Neural cell (in vitro differentiated cells): ENCODE measurements at regions not wholly inside any gene's neighbourhood (a gene's known extent, or its start where the extent isn't known, plus 50 kb on each side); places are given as distances from the start of the nearest gene placed in this dataset.

Source experiments
- H2AFZ ChIP-seq: fragments of 200-600, 300-800 bp; sonication (generic), shearing (Covaris generic); 2 replicates; pipeline ENCODE4 v1.6.0; 2014; ENCODE audit warnings: low read depth, mild to moderate bottlenecking, antibody characterized with exemption, low read length, moderate library complexity
- H3F3A ChIP-seq: fragments of 200-600 bp; shearing (Covaris generic); 2 replicates; pipeline ENCODE4 v1.6.1; 2016; ENCODE audit warnings: mild to moderate bottlenecking, moderate library complexity, mixed read lengths, antibody characterized with exemption, low read length; ENCODE audit not compliant: insufficient read depth, poor library complexity, severe bottlenecking
- H3K27ac ChIP-seq: fragments of 200-600, 300-800 bp; sonication (generic), shearing (Covaris generic); 2 replicates; pipeline ENCODE4 v1.5.1; 2014; ENCODE audit warnings: mild to moderate bottlenecking, low read length, moderate library complexity
- H3K27me3 ChIP-seq: fragments of 300-800, 200-600 bp; sonication (generic), shearing (Covaris generic); 2 replicates; pipeline ENCODE4 v1.6.0; 2014; ENCODE audit warnings: mild to moderate bottlenecking, low read depth, low read length, moderate library complexity; ENCODE audit not compliant: insufficient read depth
- H3K36me3 ChIP-seq: fragments of 300-800, 200-600 bp; sonication (generic), shearing (Covaris generic); 2 replicates; pipeline ENCODE4 v1.5.1; 2014; ENCODE audit warnings: mild to moderate bottlenecking, antibody characterized with exemption, low read length, moderate library complexity; ENCODE audit not compliant: insufficient read depth
- H3K4me2 ChIP-seq: fragments of 300-800, 200-600 bp; sonication (generic), shearing (Covaris generic); 2 replicates; pipeline ENCODE4 v1.6.0; 2014; ENCODE audit warnings: mild to moderate bottlenecking, low read length
- H3K4me3 ChIP-seq: fragments of 300-800, 200-600 bp; sonication (generic), shearing (Covaris generic); 2 replicates; pipeline ENCODE4 v1.5.1; 2014; ENCODE audit warnings: mild to moderate bottlenecking, low read length, moderate library complexity
- H3K79me2 ChIP-seq: fragments of 200-600 bp; shearing (Covaris generic); replicated peaks from 2 replicates; pipeline ENCODE4 v1.6.0; 2014; ENCODE audit warnings: mild to moderate bottlenecking, low read length, moderate library complexity; ENCODE audit not compliant: insufficient read depth
- H3K9ac ChIP-seq: fragments of 300-800, 200-600 bp; sonication (generic), shearing (Covaris generic); 2 replicates; pipeline ENCODE4 v1.6.1; 2016; ENCODE audit warnings: mild to moderate bottlenecking, low read length, mixed read lengths
- H3K9me2 ChIP-seq: fragments of 200-600 bp; shearing (Covaris generic); 2 replicates; pipeline ENCODE4 v1.6.1; 2016; ENCODE audit warnings: mild to moderate bottlenecking, low read length, mixed read lengths; ENCODE audit not compliant: insufficient read depth
- H3K9me3 ChIP-seq: fragments of 200-600, 300-800 bp; sonication (generic), shearing (Covaris generic); 2 replicates; pipeline ENCODE4 v1.6.1; 2016; ENCODE audit warnings: mild to moderate bottlenecking, mixed run types, low read length, moderate library complexity, mixed read lengths
- H4K20me1 ChIP-seq: fragments of 200-600 bp; shearing (Covaris generic); 2 replicates; pipeline ENCODE4 v1.6.1; 2016; ENCODE audit warnings: mild to moderate bottlenecking, mixed run types; ENCODE audit not compliant: insufficient read depth
- EP300 ChIP-seq: fragments of 450-650 bp; conservative IDR thresholded peaks from 2 replicates; pipeline ENCODE4 v1.6.1; 2014; ENCODE audit warnings: antibody characterized with exemption, mild to moderate bottlenecking, moderate library complexity; ENCODE audit not compliant: poor library complexity, severe bottlenecking
- EZH2 ChIP-seq: fragments of 200-600, 300-800 bp; shearing (Covaris generic), sonication (generic); IDR thresholded peaks from 2 replicates; pipeline ENCODE4 v1.6.1; 2014; ENCODE audit warnings: antibody characterized with exemption, low read length, borderline replicate concordance, mild to moderate bottlenecking; ENCODE audit not compliant: insufficient read depth, poor library complexity, severe bottlenecking
- MXI1 ChIP-seq: fragments of 450-650 bp; conservative IDR thresholded peaks from 2 replicates; pipeline ENCODE4 v1.6.1; 2014; ENCODE audit warnings: antibody characterized with exemption, mild to moderate bottlenecking; ENCODE audit not compliant: poor library complexity, severe bottlenecking
- POLR2AphosphoS5 ChIP-seq: IDR thresholded peaks from 2 replicates; pipeline ENCODE4 v1.6.1; 2012
- RAD21 ChIP-seq: fragments of 450-650 bp; conservative IDR thresholded peaks from 2 replicates; pipeline ENCODE4 v1.6.1; 2014; ENCODE audit warnings: antibody characterized with exemption, mild to moderate bottlenecking, moderate library complexity
- SMC3 ChIP-seq: fragments of 450-650 bp; conservative IDR thresholded peaks from 2 replicates; pipeline ENCODE4 v1.6.1; 2014; ENCODE audit warnings: antibody characterized with exemption, mild to moderate bottlenecking, moderate library complexity; ENCODE audit not compliant: poor library complexity
- TAF1 ChIP-seq: IDR thresholded peaks from 2 replicates; pipeline ENCODE4 v1.6.1; 2012; ENCODE audit warnings: low read depth
- TF ChIP-seq, protein P1 (sequence below): fragments of 450-650 bp; IDR thresholded peaks from 2 replicates; pipeline ENCODE4 v1.5.1; 2014; ENCODE audit warnings: antibody characterized with exemption, mild to moderate bottlenecking, moderate library complexity; ENCODE audit not compliant: poor library complexity, severe bottlenecking
- TF ChIP-seq, protein P2 (sequence below): IDR thresholded peaks from 2 replicates; pipeline ENCODE4 v1.6.1; 2012; ENCODE audit warnings: borderline replicate concordance

DNA sequence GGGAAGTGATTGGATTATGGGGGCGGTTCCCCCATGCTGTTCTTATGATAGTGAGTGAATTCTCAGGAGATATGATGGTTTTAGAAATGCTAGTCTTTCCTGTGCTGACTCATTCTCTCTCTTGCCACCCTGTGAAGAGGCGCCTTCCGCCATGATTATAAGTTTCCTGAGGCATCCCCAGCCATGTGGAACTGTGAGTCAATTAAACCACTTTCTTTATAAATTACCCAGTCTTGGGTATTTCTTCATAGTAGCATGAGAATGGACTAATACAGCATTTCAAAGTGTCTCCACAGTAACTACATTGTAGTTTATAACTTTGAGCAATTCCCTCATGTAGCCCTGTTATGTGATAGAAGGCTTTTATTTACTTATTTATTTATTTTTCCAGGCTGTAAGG is 128.8 kb upstream of the CHRNA7 start:
- Histone ChIP-seq H3K9me2 (no peaks in the 10 kb centered on the region), H3K4me2 (no peak overlapping the region), H3K36me3 (no peaks in the 10 kb centered on the region), H2AFZ (no peak overlapping the region), H3K9me3 (no peaks in the 10 kb centered on the region), H3K27me3 (no peaks in the 10 kb centered on the region), H3K27ac (no peak overlapping the region), H3K79me2 (no peaks in the 10 kb centered on the region), H3F3A (no peaks in the 10 kb centered on the region), H3K9ac (no peak overlapping the region), H4K20me1 (no peaks in the 10 kb centered on the region), H3K4me3 (no peak overlapping the region)
- TF ChIP-seq POLR2AphosphoS5 = no peak
- no peak for TF ChIP-seq EZH2
- no peak for TF ChIP-seq SMC3
- no peak for TF ChIP-seq TAF1
- TF ChIP-seq, protein P1, sequence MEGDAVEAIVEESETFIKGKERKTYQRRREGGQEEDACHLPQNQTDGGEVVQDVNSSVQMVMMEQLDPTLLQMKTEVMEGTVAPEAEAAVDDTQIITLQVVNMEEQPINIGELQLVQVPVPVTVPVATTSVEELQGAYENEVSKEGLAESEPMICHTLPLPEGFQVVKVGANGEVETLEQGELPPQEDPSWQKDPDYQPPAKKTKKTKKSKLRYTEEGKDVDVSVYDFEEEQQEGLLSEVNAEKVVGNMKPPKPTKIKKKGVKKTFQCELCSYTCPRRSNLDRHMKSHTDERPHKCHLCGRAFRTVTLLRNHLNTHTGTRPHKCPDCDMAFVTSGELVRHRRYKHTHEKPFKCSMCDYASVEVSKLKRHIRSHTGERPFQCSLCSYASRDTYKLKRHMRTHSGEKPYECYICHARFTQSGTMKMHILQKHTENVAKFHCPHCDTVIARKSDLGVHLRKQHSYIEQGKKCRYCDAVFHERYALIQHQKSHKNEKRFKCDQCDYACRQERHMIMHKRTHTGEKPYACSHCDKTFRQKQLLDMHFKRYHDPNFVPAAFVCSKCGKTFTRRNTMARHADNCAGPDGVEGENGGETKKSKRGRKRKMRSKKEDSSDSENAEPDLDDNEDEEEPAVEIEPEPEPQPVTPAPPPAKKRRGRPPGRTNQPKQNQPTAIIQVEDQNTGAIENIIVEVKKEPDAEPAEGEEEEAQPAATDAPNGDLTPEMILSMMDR = no peak
- TF ChIP-seq RAD21 = no peak
- no peak for TF ChIP-seq MXI1

DNA sequence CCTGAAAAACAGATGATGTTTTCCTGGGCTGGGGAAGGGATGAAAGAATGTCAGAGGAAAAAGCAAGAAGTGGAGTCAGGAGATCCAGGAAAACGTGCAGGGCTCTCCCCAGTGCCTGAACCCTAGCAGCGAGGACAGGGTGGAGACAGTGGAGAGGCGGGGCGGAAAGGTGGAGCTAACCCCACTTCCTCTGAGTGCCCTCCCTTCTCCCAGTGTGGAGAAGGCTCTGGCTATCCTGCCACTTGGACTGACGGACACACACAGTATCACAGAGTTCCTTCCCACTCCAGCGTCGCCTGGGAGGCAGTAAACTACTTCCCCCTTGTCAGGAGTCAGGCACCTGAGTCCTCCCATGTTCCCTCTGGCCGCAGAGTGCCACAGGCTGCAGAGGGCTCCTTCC is 125.3 kb upstream of the CHRNA7 start:
- Histone ChIP-seq H2AFZ (no peak overlapping the region), H3K27me3 (no peaks in the 10 kb centered on the region), H3K4me3 (no peak overlapping the region), H4K20me1 (no peaks in the 10 kb centered on the region), H3K9ac (no peak overlapping the region), H3K27ac (no peak overlapping the region), H3K79me2 (no peaks in the 10 kb centered on the region), H3K9me3 (no peaks in the 10 kb centered on the region), H3F3A (no peaks in the 10 kb centered on the region), H3K4me2 (no peak overlapping the region), H3K9me2 (no peaks in the 10 kb centered on the region), H3K36me3 (no peaks in the 10 kb centered on the region)
- TF ChIP-seq, protein P1 = no peak
- TF ChIP-seq SMC3 (no peak), RAD21 (no peak), TAF1 (no peak), EZH2 (no peak), EP300 (no peak), POLR2AphosphoS5 (no peak), MXI1 (no peak)
- TF ChIP-seq, protein P2, sequence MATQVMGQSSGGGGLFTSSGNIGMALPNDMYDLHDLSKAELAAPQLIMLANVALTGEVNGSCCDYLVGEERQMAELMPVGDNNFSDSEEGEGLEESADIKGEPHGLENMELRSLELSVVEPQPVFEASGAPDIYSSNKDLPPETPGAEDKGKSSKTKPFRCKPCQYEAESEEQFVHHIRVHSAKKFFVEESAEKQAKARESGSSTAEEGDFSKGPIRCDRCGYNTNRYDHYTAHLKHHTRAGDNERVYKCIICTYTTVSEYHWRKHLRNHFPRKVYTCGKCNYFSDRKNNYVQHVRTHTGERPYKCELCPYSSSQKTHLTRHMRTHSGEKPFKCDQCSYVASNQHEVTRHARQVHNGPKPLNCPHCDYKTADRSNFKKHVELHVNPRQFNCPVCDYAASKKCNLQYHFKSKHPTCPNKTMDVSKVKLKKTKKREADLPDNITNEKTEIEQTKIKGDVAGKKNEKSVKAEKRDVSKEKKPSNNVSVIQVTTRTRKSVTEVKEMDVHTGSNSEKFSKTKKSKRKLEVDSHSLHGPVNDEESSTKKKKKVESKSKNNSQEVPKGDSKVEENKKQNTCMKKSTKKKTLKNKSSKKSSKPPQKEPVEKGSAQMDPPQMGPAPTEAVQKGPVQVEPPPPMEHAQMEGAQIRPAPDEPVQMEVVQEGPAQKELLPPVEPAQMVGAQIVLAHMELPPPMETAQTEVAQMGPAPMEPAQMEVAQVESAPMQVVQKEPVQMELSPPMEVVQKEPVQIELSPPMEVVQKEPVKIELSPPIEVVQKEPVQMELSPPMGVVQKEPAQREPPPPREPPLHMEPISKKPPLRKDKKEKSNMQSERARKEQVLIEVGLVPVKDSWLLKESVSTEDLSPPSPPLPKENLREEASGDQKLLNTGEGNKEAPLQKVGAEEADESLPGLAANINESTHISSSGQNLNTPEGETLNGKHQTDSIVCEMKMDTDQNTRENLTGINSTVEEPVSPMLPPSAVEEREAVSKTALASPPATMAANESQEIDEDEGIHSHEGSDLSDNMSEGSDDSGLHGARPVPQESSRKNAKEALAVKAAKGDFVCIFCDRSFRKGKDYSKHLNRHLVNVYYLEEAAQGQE = no peak
